Right lobe of liver (tissue), 6 donors: ENCODE measurements at regions not wholly inside any gene's neighbourhood (a gene's known extent, or its start where the extent isn't known, plus 50 kb on each side); places are given as distances from the start of the nearest gene placed in this dataset.

Source experiments
- ATAC-seq, 4 donors: fragments of 200-7000 bp; cut with Tn5 transposase; one replicate each; pipeline ENCODE4 v1.9.1; 2020; ENCODE audit warnings: mild to moderate bottlenecking in 4 of 4, moderate library complexity in 4 of 4
- DNase-seq, 3 donors: peaks; one replicate each; pipeline ENCODE4 v3.0.0-alpha.2; 2020
- H3K27ac ChIP-seq, 3 donors: fragments of 200-600 bp; one replicate each; pipeline ENCODE4 v1.8.0; 2022
- H3K27me3 ChIP-seq, 2 donors: fragments of 200-600 bp; one replicate each; pipeline ENCODE4 v1.8.0; 2022
- H3K36me3 ChIP-seq, 4 donors: fragments of 200-600 bp; sonication (generic) in 1 of 4; one replicate each; pipeline versions ENCODE4 v1.5.1 to v1.8.0; 2017 to 2022; ENCODE audit warnings: control low read depth in 1 of 4
- H3K4me1 ChIP-seq, 4 donors: fragments of 200-600 bp; sonication (generic) in 1 of 4; one replicate each; pipeline versions ENCODE4 v1.5.1 to v1.8.0; 2017 to 2022; ENCODE audit warnings: control low read depth in 1 of 4
- H3K4me3 ChIP-seq, 3 donors: fragments of 200-600 bp; one replicate each; pipeline ENCODE4 v1.8.0; 2022
- H3K9me3 ChIP-seq, 4 donors: fragments of 200-600 bp; sonication (generic) in 1 of 4; one replicate each; pipeline versions ENCODE4 v1.5.1 to v1.8.0; 2017 to 2022; ENCODE audit warnings: control low read depth in 1 of 4
- CTCF ChIP-seq, 4 donors: fragments of 200-600 bp in 3 of 4; fragments of 450-650 bp in 1 of 4; IDR thresholded peaks; one replicate each; pipeline versions ENCODE4 v1.5.1 to v1.8.0; 2016 to 2022; ENCODE audit warnings: antibody characterized with exemption in 4 of 4, mild to moderate bottlenecking in 2 of 4
- POLR2A ChIP-seq: fragments of 450-650 bp; IDR thresholded peaks from one replicate; pipeline ENCODE4 v1.6.1; 2017; ENCODE audit warnings: antibody characterized with exemption, mild to moderate bottlenecking
- WGBS: methylation state at CpG from one replicate; pipeline ENCODE4 v1.1.6; 2018; ENCODE audit warnings: low coverage, low lambda C conversion rate; ENCODE audit not compliant: insufficient coverage; ENCODE audit errors: missing lambda C conversion rate; 5-methylcytosine and 5-hydroxymethylcytosine counted together
- intact Hi-C, 2 donors: fragments of 100-400 bp; cut with DNase I; formaldehyde crosslinking; loops; one replicate each; pipeline versions ENCODE4 v1.11.2 to v1.14.1; 2022
- donor health status: DM: no; HTN: yes; CAD: no.
- donor health status: DM: no; HTN: no; CAD: no.
- donor health status: DM: no; HTN: no; CAD: no.
- donor health status: DM: no; HTN: yes; CAD: no.
- donor health status: DM: no; HTN: yes; CAD: no.

- Histone ChIP-seq H3K27me3 (no peaks in the 10 kb centered on the region), H3K4me3 (no peak overlapping the region), H3K4me1 (no peaks in the 10 kb centered on the region), H3K9me3 (no peaks in the 10 kb centered on the region), H3K36me3 (no peaks in the 10 kb centered on the region), H3K27ac (no peak overlapping the region)
- ATAC-seq (no peak), DNase-seq (no peak)
- TF ChIP-seq CTCF (IDR thresholded peaks at IDR 0.05) (no peak), POLR2A (no peak)
- intact Hi-C loops: no loop called here
- 10% methylated on average over 2 of the region's 2 CpGs for WGBS
Observed at GRCh38 chr10:126808103-126808502, 97.1 kb upstream of the DOCK1 start.

DNA sequence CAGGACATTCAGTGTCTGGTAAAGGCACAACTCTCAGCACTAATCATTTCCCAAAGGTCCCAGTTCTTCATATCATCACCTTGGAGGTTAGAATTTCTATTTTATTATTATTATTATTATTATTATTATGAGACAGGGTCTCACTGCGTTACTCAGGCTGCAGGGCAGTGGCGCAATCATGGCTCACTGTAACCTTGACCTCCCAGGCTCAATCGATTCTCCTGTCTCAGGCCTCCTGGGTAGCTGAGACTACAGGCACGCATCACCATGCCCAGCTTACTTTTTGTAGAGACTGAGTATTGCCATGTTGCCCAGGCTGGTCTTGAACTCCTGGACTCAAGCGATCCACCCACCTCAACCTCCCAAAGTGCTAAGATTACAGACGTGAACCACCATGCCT, 91.8 kb upstream of the DOCK1 start:
- Histone ChIP-seq H3K27me3 (no peaks in the 10 kb centered on the region), H3K4me1 (no peaks in the 10 kb centered on the region), H3K36me3 (no peaks in the 10 kb centered on the region), H3K27ac (no peak overlapping the region), H3K4me3 (no peak overlapping the region), H3K9me3 (no peaks in the 10 kb centered on the region)
- ATAC-seq (no peak), DNase-seq (no peak)
- WGBS: 59% methylated on average over 5 of the region's 6 CpGs
- intact Hi-C loops: no loop called here
- no peak for TF ChIP-seq POLR2A
- no peak for TF ChIP-seq CTCF (IDR thresholded peaks at IDR 0.05)

- Histone ChIP-seq H3K9me3 (no peaks in the 10 kb centered on the region), H3K4me1 (no peaks in the 10 kb centered on the region), H3K27ac (no peak overlapping the region), H3K4me3 (no peak overlapping the region), H3K27me3 (no peaks in the 10 kb centered on the region), H3K36me3 (no peaks in the 10 kb centered on the region)
- 54% methylated on average over 5 of the region's 5 CpGs for WGBS
- no peak for TF ChIP-seq CTCF (IDR thresholded peaks at IDR 0.05)
- no peak for DNase-seq
- ATAC-seq: no peak
- intact Hi-C loops: no loop called here
Observed at GRCh38 chr10:126833542-126833941, 71.7 kb upstream of the DOCK1 start.

- no peak for ATAC-seq
- intact Hi-C loops: no loop called here
- Histone ChIP-seq H3K36me3 (no peaks in the 10 kb centered on the region), H3K9me3 (no peaks in the 10 kb centered on the region), H3K4me3 (no peak overlapping the region), H3K4me1 (no peaks in the 10 kb centered on the region), H3K27ac (no peak overlapping the region), H3K27me3 (no peaks in the 10 kb centered on the region)
- no peak for TF ChIP-seq CTCF (IDR thresholded peaks at IDR 0.05)
- TF ChIP-seq POLR2A: no peak
- DNase-seq: no peak
- 60% methylated on average over 1 of the region's 4 CpGs for WGBS
Observed at GRCh38 chr10:126836009-126836408, 69.2 kb upstream of the DOCK1 start.

DNA sequence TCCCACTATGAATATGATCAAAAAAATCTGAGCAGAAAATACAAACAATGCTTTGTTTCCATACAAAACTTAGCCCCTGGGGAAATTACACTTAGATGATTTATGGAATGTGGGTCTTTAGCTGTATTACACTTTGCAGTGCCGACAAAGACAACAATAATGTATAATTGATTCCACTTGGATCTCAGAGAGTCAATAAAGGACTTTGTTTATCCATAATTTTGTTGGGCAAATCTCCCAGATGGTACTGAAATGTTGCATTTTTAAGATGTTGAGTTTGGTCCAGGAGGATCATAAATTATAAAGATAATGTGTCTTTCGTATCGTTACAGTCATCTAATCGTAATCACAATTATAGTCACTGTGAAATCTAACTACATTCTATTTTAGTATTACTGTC, 66.9 kb upstream of the DOCK1 start:
- Histone ChIP-seq H3K36me3 (no peaks in the 10 kb centered on the region), H3K4me1 (no peaks in the 10 kb centered on the region), H3K27me3 (no peaks in the 10 kb centered on the region), H3K9me3 (no peaks in the 10 kb centered on the region), H3K4me3 (no peak overlapping the region), H3K27ac (no peak overlapping the region)
- no peak for ATAC-seq
- WGBS: 67% methylated on average over 4 of the region's 4 CpGs
- intact Hi-C loops: no loop called here
- TF ChIP-seq POLR2A (no peak), CTCF (IDR thresholded peaks at IDR 0.05) (no peak)
- no peak for DNase-seq
